HUES48 (cell line): ENCODE measurements at regions not wholly inside any gene's neighbourhood (a gene's known extent, or its start where the extent isn't known, plus 50 kb on each side); places are given as distances from the start of the nearest gene placed in this dataset.
"Not testable (repeated sequence)": the region's sequence is repeated elsewhere in the genome, so short reads cannot be mapped to it uniquely, and the experiment has no call there.

Experiments
- H3K27ac ChIP-seq: one replicate; pipeline ENCODE4 v1.7.0; 2013; ENCODE audit warnings: low read depth, low read length, inconsistent platforms
- H3K27me3 ChIP-seq: 2 replicates; pipeline ENCODE4 v1.6.1; 2013; ENCODE audit warnings: mild to moderate bottlenecking, low read length; ENCODE audit not compliant: control insufficient read depth, insufficient read depth
- H3K36me3 ChIP-seq: 2 replicates; pipeline ENCODE4 v1.6.1; 2013; ENCODE audit warnings: low read length; ENCODE audit not compliant: control insufficient read depth, insufficient read depth
- H3K4me1 ChIP-seq: 2 replicates; pipeline ENCODE4 v1.6.1; 2013; ENCODE audit warnings: mild to moderate bottlenecking, low read length; ENCODE audit not compliant: control insufficient read depth, insufficient read depth
- H3K4me3 ChIP-seq: 2 replicates; pipeline ENCODE4 v1.5.1; 2013; ENCODE audit warnings: mild to moderate bottlenecking, low read depth, low read length
- H3K9ac ChIP-seq: 2 replicates; pipeline ENCODE4 v1.6.1; 2013; ENCODE audit warnings: mild to moderate bottlenecking, low read depth, low read length, moderate library complexity
- H3K9me3 ChIP-seq: 2 replicates; pipeline ENCODE4 v1.6.1; 2013; ENCODE audit warnings: low read length; ENCODE audit not compliant: control insufficient read depth, insufficient read depth

DNA sequence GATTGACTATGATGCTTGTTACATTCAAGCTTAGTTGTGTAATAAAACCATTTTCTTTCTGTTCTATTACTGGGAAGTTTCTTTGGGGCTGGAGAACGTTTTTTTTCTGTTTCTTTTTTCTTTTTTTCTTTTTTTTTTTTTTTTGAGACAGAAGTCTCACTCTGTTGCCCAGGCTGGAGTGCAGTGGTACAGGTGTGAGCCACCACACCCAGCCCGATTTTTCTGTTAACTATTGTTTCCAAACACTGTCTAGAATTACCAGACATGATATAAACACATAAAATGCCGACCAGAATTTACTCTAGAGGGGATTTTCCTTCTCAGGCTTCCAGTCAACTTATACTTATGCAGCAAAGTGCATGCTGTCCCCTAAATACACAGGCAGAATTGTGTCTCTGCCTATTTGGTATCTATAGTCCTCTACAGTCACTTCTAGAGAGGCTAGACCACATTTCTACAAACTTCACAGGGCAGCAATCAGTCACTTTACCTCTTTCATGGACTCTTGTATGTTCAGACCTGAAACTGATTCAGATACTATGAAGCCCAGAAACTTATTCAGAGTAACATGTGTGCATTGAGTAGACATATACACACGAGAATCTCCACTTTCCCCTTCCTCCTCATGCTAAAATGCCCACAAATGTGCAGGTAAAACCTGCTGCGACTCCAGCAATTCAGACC is 121.2 kb downstream of the ZNF737 start:
- Histone ChIP-seq H3K36me3 (no peaks in the 10 kb centered on the region), H3K9me3 (no peaks in the 10 kb centered on the region), H3K27me3 (no peaks in the 10 kb centered on the region), H3K27ac (no peak overlapping the region), H3K9ac (no peak overlapping the region), H3K4me1 (no peaks in the 10 kb centered on the region; the same call in 1 of the 2 replicates), H3K4me3 (no peak overlapping the region)

GRCh38 chr19:20432266-20432842 is 133.2 kb downstream of the ZNF737 start:
- H3K4me3 ChIP-seq, H3K27ac ChIP-seq, H3K9me3 ChIP-seq, H3K9ac ChIP-seq, H3K4me1 ChIP-seq, H3K27me3 ChIP-seq, H3K36me3 ChIP-seq: not testable (repeated sequence)

GRCh38 chr19:20431826-20432225 is 133.8 kb downstream of the ZNF737 start:
- Histone ChIP-seq H3K4me1 (no peaks in the 10 kb centered on the region), H3K36me3 (no peaks in the 10 kb centered on the region), H3K27ac (no peak overlapping the region), H3K27me3 (no peaks in the 10 kb centered on the region), H3K9me3 (no peaks in the 10 kb centered on the region), H3K4me3 (no peak overlapping the region), H3K9ac (no peak overlapping the region)

GRCh38 chr19:20423381-20424197 is 142.0 kb downstream of the ZNF737 start:
- peak overlapping the region; percentile 100 for H3K9ac ChIP-seq
- H3K4me1 ChIP-seq = peaks cover 3% of the 10 kb centered on the region; the same call in 1 of the 2 replicates
- peaks cover 29% of the 10 kb centered on the region for H3K36me3 ChIP-seq
- no peaks in the 10 kb centered on the region for H3K9me3 ChIP-seq
- H3K4me3 ChIP-seq = peak overlapping the region; percentile 99
- no peaks in the 10 kb centered on the region for H3K27me3 ChIP-seq
- H3K27ac ChIP-seq = peak overlapping the region; percentile 97

GRCh38 chr19:20422216-20423205 is 143.1 kb downstream of the ZNF737 start:
- peaks cover 35% of the 10 kb centered on the region for H3K36me3 ChIP-seq
- no peaks in the 10 kb centered on the region for H3K9me3 ChIP-seq
- H3K27me3 ChIP-seq = no peaks in the 10 kb centered on the region
- peak overlapping the region; percentile 100 for H3K9ac ChIP-seq
- peak overlapping the region; percentile 97 for H3K27ac ChIP-seq
- peaks cover 3% of the 10 kb centered on the region; the same call in 1 of the 2 replicates for H3K4me1 ChIP-seq
- H3K4me3 ChIP-seq = peak overlapping the region; percentile 99

DNA sequence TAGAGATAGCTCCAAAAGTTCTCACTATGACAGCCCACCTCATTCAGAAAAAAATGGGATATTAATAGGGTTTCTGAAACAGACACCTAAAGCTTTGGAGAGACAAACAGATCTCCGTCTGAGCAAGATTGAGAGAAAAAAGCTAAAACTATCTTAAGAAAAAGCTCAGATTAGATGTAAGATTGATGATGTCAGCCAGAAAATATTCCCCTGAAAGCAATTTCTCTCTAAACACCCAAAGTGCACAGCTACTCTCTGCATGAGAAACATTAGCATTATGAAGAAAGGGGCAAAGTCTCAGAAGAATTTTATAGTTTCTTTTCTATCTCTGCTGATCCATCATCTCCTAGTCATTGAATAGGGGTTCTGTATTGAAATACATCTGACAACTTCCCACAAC is 148.9 kb downstream of the ZNF737 start:
- H3K4me3 ChIP-seq = no peak overlapping the region
- no peak overlapping the region for H3K27ac ChIP-seq
- H3K27me3 ChIP-seq = no peaks in the 10 kb centered on the region
- no peak overlapping the region for H3K9ac ChIP-seq
- no peaks in the 10 kb centered on the region for H3K4me1 ChIP-seq
- H3K36me3 ChIP-seq = peaks cover 84% of the 10 kb centered on the region
- no peaks in the 10 kb centered on the region; the same call in 1 of the 2 replicates for H3K9me3 ChIP-seq

- H3K9ac ChIP-seq = no peak overlapping the region
- H3K4me3 ChIP-seq = no peak overlapping the region
- no peaks in the 10 kb centered on the region; the same call in 1 of the 2 replicates for H3K9me3 ChIP-seq
- no peaks in the 10 kb centered on the region for H3K27me3 ChIP-seq
- peaks cover 80% of the 10 kb centered on the region for H3K36me3 ChIP-seq
- no peaks in the 10 kb centered on the region for H3K4me1 ChIP-seq
- H3K27ac ChIP-seq = no peak overlapping the region
Measured at GRCh38 chr19:20414120-20414519, 151.5 kb downstream of the ZNF737 start.

- no peak overlapping the region for H3K4me3 ChIP-seq
- peak overlapping the region; percentile 20 for H3K27ac ChIP-seq
- no peak overlapping the region for H3K9ac ChIP-seq
- H3K9me3 ChIP-seq = no peaks in the 10 kb centered on the region; the same call in 1 of the 2 replicates
- H3K4me1 ChIP-seq = no peaks in the 10 kb centered on the region
- H3K27me3 ChIP-seq = no peaks in the 10 kb centered on the region
- peaks cover 85% of the 10 kb centered on the region for H3K36me3 ChIP-seq
Measured at GRCh38 chr19:20413705-20414104, 151.9 kb downstream of the ZNF737 start.

DNA sequence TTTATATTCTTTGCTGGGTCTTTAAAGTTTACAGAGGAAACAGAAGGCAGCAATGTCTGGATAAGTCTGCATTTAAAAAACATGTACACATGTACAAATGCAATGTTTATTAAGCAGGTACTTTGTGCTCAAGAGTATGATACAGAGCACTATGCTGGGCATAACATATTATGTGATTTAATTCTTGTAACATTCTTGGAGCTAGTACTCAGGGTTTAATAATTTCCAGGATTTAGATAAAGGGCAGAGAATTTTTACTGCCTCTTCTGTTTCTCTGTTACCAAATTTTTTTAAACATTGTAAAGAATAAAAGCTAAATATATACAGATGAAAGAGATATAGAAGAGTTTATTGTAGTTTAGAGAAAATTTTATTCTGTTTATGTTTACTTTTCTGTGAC is 152.7 kb downstream of the ZNF737 start:
- no peak overlapping the region for H3K9ac ChIP-seq
- no peaks in the 10 kb centered on the region for H3K4me1 ChIP-seq
- H3K36me3 ChIP-seq = peaks cover 90% of the 10 kb centered on the region
- no peaks in the 10 kb centered on the region for H3K27me3 ChIP-seq
- H3K9me3 ChIP-seq = no peaks in the 10 kb centered on the region; the same call in 1 of the 2 replicates
- peak overlapping the region; percentile 5 for H3K27ac ChIP-seq
- H3K4me3 ChIP-seq = no peak overlapping the region

DNA sequence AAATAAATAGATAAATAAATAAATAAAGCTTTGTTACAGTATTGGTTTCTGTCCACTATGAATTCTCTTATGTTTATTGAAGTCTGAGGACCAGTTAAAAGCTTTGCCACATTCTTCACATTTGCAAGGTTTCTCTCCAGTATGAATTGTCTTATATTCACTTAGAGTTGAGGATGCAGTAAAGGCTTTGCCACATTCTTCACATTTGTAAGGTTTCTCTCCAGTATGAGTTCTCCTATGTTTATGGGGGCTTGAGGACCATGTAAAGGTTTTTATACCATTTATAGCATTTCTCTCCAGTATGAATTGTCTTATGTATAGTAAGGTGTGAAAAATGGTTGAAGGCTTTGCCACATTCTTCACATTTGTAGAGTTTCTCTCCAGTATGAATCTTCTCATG is 168.3 kb downstream of the ZNF737 start:
- Histone ChIP-seq H3K9ac (no peak overlapping the region), H3K4me1 (no peaks in the 10 kb centered on the region), H3K36me3 (peaks cover 68% of the 10 kb centered on the region), H3K27me3 (no peaks in the 10 kb centered on the region), H3K9me3 (peaks cover 62% of the 10 kb centered on the region), H3K4me3 (no peak overlapping the region), H3K27ac (no peak overlapping the region)
